IPS-20b (cell line): ENCODE measurements at regions not wholly inside any gene's neighbourhood (a gene's known extent, or its start where the extent isn't known, plus 50 kb on each side); places are given as distances from the start of the nearest gene placed in this dataset.
"Not testable (repeated sequence)": the region's sequence is repeated elsewhere in the genome, so short reads cannot be mapped to it uniquely, and the experiment has no call there.

Source experiments
- H3K27ac ChIP-seq: one replicate; pipeline ENCODE4 v1.5.1; 2013; ENCODE audit warnings: low read length
- H3K27me3 ChIP-seq: 2 replicates; pipeline ENCODE4 v1.6.1; 2013; ENCODE audit warnings: mild to moderate bottlenecking, low read length, inconsistent platforms; ENCODE audit not compliant: insufficient read depth
- H3K36me3 ChIP-seq: 2 replicates; pipeline ENCODE4 v1.6.1; 2013; ENCODE audit warnings: low read depth, mild to moderate bottlenecking, inconsistent platforms, low read length, moderate library complexity; ENCODE audit not compliant: insufficient read depth
- H3K4me1 ChIP-seq: 2 replicates; pipeline ENCODE4 v1.6.1; 2013; ENCODE audit warnings: mild to moderate bottlenecking, control low read depth, inconsistent platforms, low read length, moderate library complexity; ENCODE audit not compliant: insufficient read depth
- H3K4me3 ChIP-seq: 2 replicates; pipeline ENCODE4 v1.5.1; 2013; ENCODE audit warnings: mild to moderate bottlenecking, low read length, inconsistent platforms
- H3K9ac ChIP-seq: 2 replicates; pipeline ENCODE4 v1.6.1; 2013; ENCODE audit warnings: low read depth, mild to moderate bottlenecking, inconsistent platforms, low read length, moderate library complexity
- H3K9me3 ChIP-seq: 2 replicates; pipeline ENCODE4 v1.6.1; 2013; ENCODE audit warnings: mild to moderate bottlenecking, low read depth, low read length, inconsistent platforms; ENCODE audit not compliant: insufficient read depth

- no peaks in the 10 kb centered on the region for H3K9me3 ChIP-seq
- peaks cover 4% of the 10 kb centered on the region; the same call in 1 of the 2 replicates for H3K27me3 ChIP-seq
- H3K4me1 ChIP-seq, result peaks cover 11% of the 10 kb centered on the region; the same call in 1 of the 2 replicates
- H3K27ac ChIP-seq, result no peak overlapping the region
- H3K4me3 ChIP-seq, result no peak overlapping the region
- no peaks in the 10 kb centered on the region for H3K36me3 ChIP-seq
- H3K9ac ChIP-seq, result no peak overlapping the region
Observed at GRCh38 chr10:124242791-124243190, 149.4 kb upstream of the CHST15 start.

- H3K9me3 ChIP-seq, result no peaks in the 10 kb centered on the region
- H3K27me3 ChIP-seq, result peaks cover 4% of the 10 kb centered on the region; the same call in 1 of the 2 replicates
- H3K4me1 ChIP-seq, result peaks cover 11% of the 10 kb centered on the region; the same call in 1 of the 2 replicates
- no peak overlapping the region for H3K9ac ChIP-seq
- no peak overlapping the region for H3K27ac ChIP-seq
- no peaks in the 10 kb centered on the region for H3K36me3 ChIP-seq
- no peak overlapping the region for H3K4me3 ChIP-seq
Observed at GRCh38 chr10:124242365-124242764, 149.0 kb upstream of the CHST15 start.

- not testable (repeated sequence) for H3K36me3 ChIP-seq, H3K27ac ChIP-seq, H3K27me3 ChIP-seq, H3K9me3 ChIP-seq, H3K9ac ChIP-seq, H3K4me3 ChIP-seq
- H3K4me1 ChIP-seq, result peaks cover 11% of the 10 kb centered on the region; the same call in 1 of the 2 replicates
Observed at GRCh38 chr10:124241510-124241909, 148.1 kb upstream of the CHST15 start.

DNA sequence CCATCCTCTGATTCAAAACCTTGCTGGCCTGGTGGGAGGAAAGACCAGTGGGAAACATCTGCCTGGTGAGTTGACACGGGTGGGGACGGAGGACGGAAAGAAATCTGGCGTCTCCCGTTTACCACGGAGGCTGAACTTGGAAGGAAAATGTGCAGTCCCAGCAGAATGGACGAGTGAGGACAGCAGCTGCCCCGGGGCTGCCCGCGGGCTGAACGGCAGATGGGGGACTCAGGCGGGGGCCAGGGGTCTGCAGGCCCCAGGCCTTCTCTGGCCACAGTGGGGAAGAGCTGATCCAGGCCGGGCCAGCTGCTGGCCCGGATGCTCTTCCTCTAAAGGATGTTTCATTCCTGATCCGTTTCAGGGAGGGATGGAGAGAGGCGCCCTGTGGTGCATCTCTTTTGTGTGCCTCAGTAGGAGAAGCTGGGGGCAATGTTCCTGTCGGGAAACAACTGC, 147.5 kb upstream of the CHST15 start:
- H3K4me1 ChIP-seq, result peaks cover 11% of the 10 kb centered on the region; the same call in 1 of the 2 replicates
- no peak overlapping the region for H3K4me3 ChIP-seq
- H3K27me3 ChIP-seq, result peaks cover 4% of the 10 kb centered on the region; the same call in 1 of the 2 replicates
- H3K9me3 ChIP-seq, result no peaks in the 10 kb centered on the region
- no peaks in the 10 kb centered on the region for H3K36me3 ChIP-seq
- no peak overlapping the region for H3K9ac ChIP-seq
- H3K27ac ChIP-seq, result no peak overlapping the region

- no peak overlapping the region for H3K9ac ChIP-seq
Observed at GRCh38 chr10:124239696-124240095, 146.3 kb upstream of the CHST15 start.

DNA sequence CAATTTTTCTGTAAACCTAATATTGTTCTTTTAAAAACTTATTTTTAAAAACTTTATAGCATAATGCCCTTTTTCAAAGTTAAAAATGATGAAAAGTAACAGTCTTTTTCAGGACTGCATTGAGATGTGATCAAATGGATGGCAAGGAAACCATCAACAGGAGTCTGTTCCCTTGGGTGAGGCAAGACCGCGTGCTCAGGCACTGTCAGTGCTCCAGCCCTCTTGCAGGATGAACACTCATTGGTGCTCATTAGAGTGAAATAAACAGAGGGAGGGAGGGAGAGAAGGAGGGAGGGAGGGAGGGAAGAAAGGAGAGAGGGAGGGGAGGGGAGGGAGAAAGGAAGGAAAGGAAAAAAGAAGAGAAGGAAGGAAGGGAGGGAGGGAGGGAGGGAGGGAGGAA, 145.7 kb upstream of the CHST15 start:
- H3K27ac ChIP-seq, result no peak overlapping the region
- no peak overlapping the region for H3K9ac ChIP-seq
- no peaks in the 10 kb centered on the region for H3K9me3 ChIP-seq
- H3K4me1 ChIP-seq, result peaks cover 11% of the 10 kb centered on the region; the same call in 1 of the 2 replicates
- H3K27me3 ChIP-seq, result peaks cover 4% of the 10 kb centered on the region; the same call in 1 of the 2 replicates
- H3K4me3 ChIP-seq, result no peak overlapping the region
- no peaks in the 10 kb centered on the region for H3K36me3 ChIP-seq

More at GRCh38 chr10:124239696-124240095, 146.3 kb upstream of the CHST15 start:
- Histone ChIP-seq H3K4me3 (no peak overlapping the region), H3K4me1 (peaks cover 11% of the 10 kb centered on the region; the same call in 1 of the 2 replicates), H3K9me3 (no peaks in the 10 kb centered on the region), H3K27ac (no peak overlapping the region), H3K27me3 (peaks cover 4% of the 10 kb centered on the region; the same call in 1 of the 2 replicates), H3K36me3 (no peaks in the 10 kb centered on the region)

GRCh38 chr10:124238367-124238766, 145.0 kb upstream of the CHST15 start:
- Histone ChIP-seq H3K4me1 (peaks cover 11% of the 10 kb centered on the region; the same call in 1 of the 2 replicates), H3K27me3 (peaks cover 4% of the 10 kb centered on the region; the same call in 1 of the 2 replicates), H3K9me3 (no peaks in the 10 kb centered on the region), H3K36me3 (no peaks in the 10 kb centered on the region), H3K9ac (no peak overlapping the region), H3K27ac (no peak overlapping the region), H3K4me3 (no peak overlapping the region)

DNA sequence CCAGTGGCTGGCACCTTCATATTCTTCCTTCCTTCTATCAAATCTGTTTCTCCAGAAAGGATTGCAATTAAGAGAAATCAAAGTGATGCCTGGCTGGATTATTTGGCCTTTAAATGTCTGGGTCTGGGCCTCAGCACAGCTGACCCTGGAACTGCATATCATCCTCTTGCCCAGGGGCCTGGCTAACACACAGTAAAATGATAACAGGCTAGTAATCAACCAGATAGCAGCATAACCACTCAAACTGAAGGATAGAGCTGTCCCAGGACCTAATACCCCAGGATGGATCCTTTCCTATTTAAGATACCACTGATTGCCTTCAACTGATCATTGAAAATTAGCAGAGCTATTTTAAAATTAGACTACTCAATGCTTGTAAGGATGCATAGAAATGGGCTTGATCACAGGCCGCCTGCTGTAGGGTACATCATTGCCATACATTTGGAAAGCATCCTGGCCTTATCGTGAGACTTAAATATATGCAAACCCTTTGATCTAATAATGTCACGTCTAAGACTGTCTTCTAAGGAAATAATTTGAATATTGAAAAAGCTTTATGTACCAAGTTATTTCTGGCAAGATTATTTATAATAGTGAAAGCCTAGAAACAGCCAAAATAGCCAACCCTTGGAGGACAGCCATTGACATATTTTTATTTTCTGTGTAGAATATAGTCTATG, 144.0 kb upstream of the CHST15 start:
- Histone ChIP-seq H3K4me1 (peaks cover 11% of the 10 kb centered on the region; the same call in 1 of the 2 replicates), H3K27me3 (peaks cover 4% of the 10 kb centered on the region; the same call in 1 of the 2 replicates), H3K9me3 (no peaks in the 10 kb centered on the region), H3K36me3 (no peaks in the 10 kb centered on the region), H3K27ac (no peak overlapping the region), H3K4me3 (no peak overlapping the region), H3K9ac (no peak overlapping the region)

DNA sequence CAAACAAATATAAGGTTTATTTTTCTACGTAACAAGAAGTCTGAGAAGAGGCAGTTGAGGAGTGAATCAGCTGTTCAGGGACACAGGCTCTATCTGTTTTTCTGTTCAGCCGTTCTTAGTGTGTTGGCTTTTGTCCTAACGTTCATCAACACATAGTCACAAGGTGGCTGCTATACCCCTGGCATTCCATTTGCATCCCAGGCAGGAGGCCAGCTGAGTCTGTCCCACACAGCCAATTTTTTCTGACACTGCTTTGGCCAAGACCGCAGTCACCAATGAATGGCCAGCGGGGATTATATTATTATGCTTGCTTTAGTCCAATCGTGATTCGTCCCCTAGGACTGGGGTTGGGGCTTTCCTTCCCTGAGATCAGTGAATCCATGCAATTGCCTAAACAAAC, 143.4 kb upstream of the CHST15 start:
- Histone ChIP-seq H3K9me3 (no peaks in the 10 kb centered on the region), H3K27me3 (peaks cover 4% of the 10 kb centered on the region; the same call in 1 of the 2 replicates), H3K9ac (no peak overlapping the region), H3K4me1 (peaks cover 11% of the 10 kb centered on the region; the same call in 1 of the 2 replicates), H3K36me3 (no peaks in the 10 kb centered on the region), H3K27ac (no peak overlapping the region), H3K4me3 (no peak overlapping the region)

GRCh38 chr10:124236136-124236535, 142.7 kb upstream of the CHST15 start:
- Histone ChIP-seq H3K27ac (no peak overlapping the region), H3K9me3 (no peaks in the 10 kb centered on the region), H3K27me3 (peaks cover 4% of the 10 kb centered on the region; the same call in 1 of the 2 replicates), H3K4me3 (no peak overlapping the region), H3K4me1 (peaks cover 11% of the 10 kb centered on the region; the same call in 1 of the 2 replicates), H3K9ac (no peak overlapping the region), H3K36me3 (no peaks in the 10 kb centered on the region)

DNA sequence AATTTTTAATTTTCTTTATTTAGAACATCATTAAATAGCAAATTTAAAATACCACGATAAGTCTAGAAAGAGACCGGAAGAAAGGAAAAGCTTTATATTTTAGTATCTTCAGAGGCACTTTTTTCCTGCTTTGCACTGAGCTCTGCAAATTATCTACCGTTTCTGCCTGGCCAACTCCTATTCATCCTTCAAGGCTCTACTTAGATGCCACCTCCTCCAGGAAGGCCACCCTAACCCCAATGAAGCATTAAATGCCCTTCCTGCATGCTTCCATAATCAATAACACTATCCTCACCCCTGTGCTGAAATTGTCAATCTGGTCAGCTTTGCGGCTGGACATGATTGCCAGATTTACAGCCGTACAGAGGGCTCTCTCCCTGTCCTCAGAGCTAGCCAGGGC, 141.8 kb upstream of the CHST15 start:
- H3K9ac ChIP-seq, result no peak overlapping the region
- H3K27ac ChIP-seq, result no peak overlapping the region
- peaks cover 6% of the 10 kb centered on the region; the same call in 1 of the 2 replicates for H3K4me1 ChIP-seq
- no peak overlapping the region for H3K4me3 ChIP-seq
- H3K9me3 ChIP-seq, result peaks cover under 1% of the 10 kb centered on the region; the same call in 1 of the 2 replicates
- H3K36me3 ChIP-seq, result no peaks in the 10 kb centered on the region
- peaks cover 4% of the 10 kb centered on the region; the same call in 1 of the 2 replicates for H3K27me3 ChIP-seq
